ENCODE measurements at regions not wholly inside any gene's neighbourhood (a gene's known extent, or its start where the extent isn't known, plus 50 kb on each side); places are given as distances from the start of the nearest gene placed in this dataset.
"Not testable (repeated sequence)": the region's sequence is repeated elsewhere in the genome, so short reads cannot be mapped to it uniquely, and the experiment has no call there.

- H3K4me3 ChIP-seq (ENCODE audit: low read depth, low read length) = no peak overlapping the region
- in situ Hi-C loops (cut with HindIII; ENCODE audit: low sequenced_read_pairs) = no loop called here
- no peak for DNase-seq (ENCODE audit: low read depth, low spot score)
- TF ChIP-seq, protein P1, sequence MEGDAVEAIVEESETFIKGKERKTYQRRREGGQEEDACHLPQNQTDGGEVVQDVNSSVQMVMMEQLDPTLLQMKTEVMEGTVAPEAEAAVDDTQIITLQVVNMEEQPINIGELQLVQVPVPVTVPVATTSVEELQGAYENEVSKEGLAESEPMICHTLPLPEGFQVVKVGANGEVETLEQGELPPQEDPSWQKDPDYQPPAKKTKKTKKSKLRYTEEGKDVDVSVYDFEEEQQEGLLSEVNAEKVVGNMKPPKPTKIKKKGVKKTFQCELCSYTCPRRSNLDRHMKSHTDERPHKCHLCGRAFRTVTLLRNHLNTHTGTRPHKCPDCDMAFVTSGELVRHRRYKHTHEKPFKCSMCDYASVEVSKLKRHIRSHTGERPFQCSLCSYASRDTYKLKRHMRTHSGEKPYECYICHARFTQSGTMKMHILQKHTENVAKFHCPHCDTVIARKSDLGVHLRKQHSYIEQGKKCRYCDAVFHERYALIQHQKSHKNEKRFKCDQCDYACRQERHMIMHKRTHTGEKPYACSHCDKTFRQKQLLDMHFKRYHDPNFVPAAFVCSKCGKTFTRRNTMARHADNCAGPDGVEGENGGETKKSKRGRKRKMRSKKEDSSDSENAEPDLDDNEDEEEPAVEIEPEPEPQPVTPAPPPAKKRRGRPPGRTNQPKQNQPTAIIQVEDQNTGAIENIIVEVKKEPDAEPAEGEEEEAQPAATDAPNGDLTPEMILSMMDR (IDR thresholded peaks at IDR 0.05; ENCODE audit: low read depth, low read length) = no peak
These were observed 63.0 kb downstream of the HLX start for GRCh38 chr1:220942278-220942677.

DNA sequence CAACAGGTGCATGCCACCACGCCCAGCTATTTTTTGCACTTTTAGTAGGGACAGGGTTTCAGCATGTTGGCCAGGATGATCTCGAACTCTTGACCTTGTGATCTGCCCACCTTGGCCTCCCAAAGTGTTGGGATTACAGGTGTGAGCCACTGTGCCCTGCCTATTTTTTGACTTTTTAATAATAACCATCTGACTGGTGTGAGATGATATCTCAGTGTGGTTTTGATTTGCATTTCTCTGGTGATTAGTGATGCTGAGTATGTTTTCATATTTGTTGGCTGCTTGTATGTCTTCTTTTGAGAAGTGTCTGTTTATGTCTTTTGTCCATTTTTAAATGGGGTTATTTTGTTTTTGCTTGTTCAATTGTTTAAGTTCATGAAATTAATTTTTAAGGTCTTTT is 63.7 kb downstream of the HLX start:
- DNase-seq (ENCODE audit: low read depth, low spot score); H3K4me3 ChIP-seq (ENCODE audit: low read depth, low read length); in situ Hi-C loops (cut with HindIII; ENCODE audit: low sequenced_read_pairs): not testable (repeated sequence)

DNA sequence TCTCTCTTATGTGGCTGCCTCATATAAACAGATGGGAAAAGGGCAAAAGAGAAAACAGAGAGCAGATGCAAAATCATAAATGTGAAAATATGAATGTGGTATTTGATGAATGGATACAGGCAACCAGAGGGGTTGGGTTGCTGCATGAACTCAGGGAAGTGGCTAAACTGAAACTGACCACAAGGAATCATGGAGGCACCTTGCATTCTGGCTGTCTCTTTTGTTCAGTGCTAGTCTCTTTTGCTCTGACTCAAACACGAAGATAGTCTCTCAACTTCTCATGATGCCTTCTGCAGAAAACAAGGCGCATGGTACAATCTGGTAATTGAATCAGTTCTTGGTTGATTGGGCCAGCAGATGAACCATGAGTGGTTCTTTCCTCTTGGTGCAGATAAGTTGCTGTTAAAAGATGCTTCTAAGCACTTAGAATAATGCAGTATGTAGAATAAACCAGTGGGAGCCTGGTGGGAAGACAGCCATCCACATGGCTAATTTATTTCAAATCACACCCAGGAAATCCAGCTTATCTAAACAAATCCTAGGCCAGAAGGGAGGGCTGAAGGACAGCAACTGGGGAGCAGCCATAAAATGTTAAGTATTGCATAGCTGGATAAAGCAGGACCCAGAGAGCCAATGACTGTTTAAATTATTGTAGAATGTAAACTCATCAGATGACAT is 64.2 kb downstream of the HLX start:
- in situ Hi-C loops (cut with HindIII; ENCODE audit: low sequenced_read_pairs) = no loop called here
- no peak for DNase-seq (ENCODE audit: low read depth, low spot score)
- H3K4me3 ChIP-seq (ENCODE audit: low read depth, low read length) = no peak overlapping the region
- TF ChIP-seq, protein P1 (IDR thresholded peaks at IDR 0.05; ENCODE audit: low read depth, low read length) = no peak

DNA sequence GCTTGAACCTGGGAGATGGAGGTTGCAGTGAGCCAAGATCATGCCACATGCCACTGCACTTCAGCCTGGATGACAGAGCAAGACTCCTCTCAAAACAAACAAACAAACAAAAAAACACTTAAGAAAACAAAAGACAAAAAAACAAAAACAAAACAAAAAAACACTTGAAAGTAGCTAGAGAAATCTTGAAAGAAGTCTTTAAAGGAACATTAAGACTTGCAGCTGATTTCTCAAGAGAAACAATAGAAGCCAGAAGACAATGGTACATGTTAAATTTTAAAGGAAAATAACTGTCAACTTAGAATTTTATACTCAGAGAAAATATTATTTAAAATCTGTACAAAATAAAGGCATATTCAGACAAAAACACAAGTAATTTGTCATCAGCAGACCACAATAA is 71.3 kb downstream of the HLX start:
- in situ Hi-C loops (cut with HindIII; ENCODE audit: low sequenced_read_pairs) = no loop called here
- H3K4me3 ChIP-seq (ENCODE audit: low read depth, low read length) = no peak overlapping the region
- TF ChIP-seq, protein P1 (IDR thresholded peaks at IDR 0.05; ENCODE audit: low read depth, low read length) = no peak
- DNase-seq (ENCODE audit: low read depth, low spot score) = no peak

GRCh38 chr1:220952961-220953643 is 73.9 kb downstream of the HLX start:
- no peak overlapping the region for H3K4me3 ChIP-seq (ENCODE audit: low read depth, low read length)
- DNase-seq (ENCODE audit: low read depth, low spot score) = no peak
- in situ Hi-C loops (cut with HindIII; ENCODE audit: low sequenced_read_pairs) = no loop called here
- TF ChIP-seq, protein P1 (IDR thresholded peaks at IDR 0.05; ENCODE audit: low read depth, low read length) = no peak

DNA sequence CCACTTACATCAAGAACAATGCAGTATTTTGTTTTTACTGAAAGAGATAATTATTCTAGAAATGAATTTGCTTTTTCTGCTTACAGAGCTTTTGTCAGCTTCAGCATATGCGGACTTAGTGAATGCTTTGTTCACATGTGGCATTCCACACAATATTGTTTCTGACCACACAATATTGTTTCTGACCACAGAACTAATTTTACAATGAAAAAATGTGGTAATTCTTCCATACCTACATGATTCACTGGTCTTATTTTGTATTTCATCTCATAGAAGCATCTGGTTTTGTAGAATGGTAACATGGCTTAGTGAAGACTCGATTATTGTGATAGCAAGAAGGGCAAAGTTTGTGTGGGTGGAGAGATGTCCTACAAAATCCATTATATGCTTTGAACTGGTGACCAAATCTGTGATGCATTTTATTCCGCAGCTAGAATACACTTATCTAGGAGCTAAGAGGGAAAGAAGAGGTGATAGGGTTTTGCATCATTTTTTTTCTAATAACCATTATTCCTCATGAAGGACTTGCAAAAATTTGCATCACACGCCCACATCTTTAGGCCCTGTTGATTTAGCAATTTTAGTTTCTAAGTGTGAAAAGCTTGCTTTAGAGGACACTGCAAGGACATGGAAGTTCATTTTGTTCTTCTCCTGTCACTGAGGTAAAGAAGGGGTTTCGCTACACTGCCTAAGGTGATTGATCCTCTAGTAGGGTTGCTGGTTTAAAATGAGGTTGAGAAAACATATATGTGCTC is 75.3 kb downstream of the HLX start:
- in situ Hi-C loops (cut with HindIII; ENCODE audit: low sequenced_read_pairs) = no loop called here
- TF ChIP-seq, protein P1 (IDR thresholded peaks at IDR 0.05; ENCODE audit: low read depth, low read length) = no peak
- H3K4me3 ChIP-seq (ENCODE audit: low read depth, low read length) = no peak overlapping the region
- peak; percentile 35 for DNase-seq (ENCODE audit: low read depth, low spot score)

DNA sequence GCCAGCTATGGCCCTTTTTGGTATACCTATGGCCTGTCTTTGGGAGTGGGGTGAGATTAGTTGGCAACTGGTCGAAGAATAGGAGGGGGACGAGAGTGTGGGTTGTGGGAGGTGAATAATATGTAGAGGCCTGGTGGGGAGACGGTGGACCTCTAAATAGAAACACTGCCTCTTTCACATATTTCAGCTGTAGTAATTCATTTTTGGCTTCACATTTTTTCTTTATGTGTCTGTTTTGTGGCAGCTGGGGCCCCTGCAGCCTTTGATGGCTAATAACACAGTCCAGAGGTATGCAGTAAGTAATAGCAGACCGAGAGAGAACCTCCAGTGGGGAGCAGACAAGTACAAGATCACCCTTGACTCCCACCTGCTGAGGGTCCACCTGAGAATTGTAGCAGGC is 75.9 kb downstream of the HLX start:
- in situ Hi-C loops (cut with HindIII; ENCODE audit: low sequenced_read_pairs) = no loop called here
- H3K4me3 ChIP-seq (ENCODE audit: low read depth, low read length) = no peak overlapping the region
- DNase-seq (ENCODE audit: low read depth, low spot score) = no peak
- TF ChIP-seq, protein P1 (IDR thresholded peaks at IDR 0.05; ENCODE audit: low read depth, low read length) = no peak

Data from astrocyte of the spinal cord (primary cell).